Choroid plexus epithelial cell (primary cell): ENCODE measurements at regions not wholly inside any gene's neighbourhood (a gene's known extent, or its start where the extent isn't known, plus 50 kb on each side); places are given as distances from the start of the nearest gene placed in this dataset.
"Not testable (repeated sequence)": the region's sequence is repeated elsewhere in the genome, so short reads cannot be mapped to it uniquely, and the experiment has no call there.

Experiments used
- DNase-seq: peaks from one replicate; pipeline ENCODE4 v3.0.0-alpha.2; 2010; ENCODE audit warnings: low read depth
- H3K4me3 ChIP-seq: 2 replicates; pipeline ENCODE4 v1.5.1; 2011; ENCODE audit warnings: low read depth, mild to moderate bottlenecking, control low read depth, low read length, moderate library complexity
- TF ChIP-seq, protein P1 (sequence below): conservative IDR thresholded peaks from 2 replicates; pipeline ENCODE4 v1.5.1; 2011; ENCODE audit warnings: low read depth, mild to moderate bottlenecking, control low read depth, inconsistent platforms, low read length, moderate library complexity

DNA sequence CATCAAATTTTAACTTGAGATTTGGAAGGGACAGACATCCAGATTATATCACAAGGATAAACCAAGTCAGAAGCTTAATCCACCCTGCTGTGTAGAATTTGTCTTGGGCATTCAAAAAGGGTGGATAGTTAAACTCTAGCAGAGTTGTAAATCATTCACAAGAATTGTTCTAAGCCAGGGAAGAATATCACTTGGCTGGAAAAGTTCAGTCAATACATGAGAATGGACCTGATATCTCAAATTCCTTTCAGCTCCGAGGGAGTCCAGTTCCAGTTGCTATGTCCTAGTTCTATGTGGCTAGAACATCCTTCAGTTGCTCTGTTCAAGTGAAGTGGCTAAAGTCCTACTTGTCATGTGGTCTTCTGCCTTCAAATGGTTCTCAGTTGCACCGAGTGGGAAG is 351.8 kb upstream of the JARID2 start:
- TF ChIP-seq, protein P1, sequence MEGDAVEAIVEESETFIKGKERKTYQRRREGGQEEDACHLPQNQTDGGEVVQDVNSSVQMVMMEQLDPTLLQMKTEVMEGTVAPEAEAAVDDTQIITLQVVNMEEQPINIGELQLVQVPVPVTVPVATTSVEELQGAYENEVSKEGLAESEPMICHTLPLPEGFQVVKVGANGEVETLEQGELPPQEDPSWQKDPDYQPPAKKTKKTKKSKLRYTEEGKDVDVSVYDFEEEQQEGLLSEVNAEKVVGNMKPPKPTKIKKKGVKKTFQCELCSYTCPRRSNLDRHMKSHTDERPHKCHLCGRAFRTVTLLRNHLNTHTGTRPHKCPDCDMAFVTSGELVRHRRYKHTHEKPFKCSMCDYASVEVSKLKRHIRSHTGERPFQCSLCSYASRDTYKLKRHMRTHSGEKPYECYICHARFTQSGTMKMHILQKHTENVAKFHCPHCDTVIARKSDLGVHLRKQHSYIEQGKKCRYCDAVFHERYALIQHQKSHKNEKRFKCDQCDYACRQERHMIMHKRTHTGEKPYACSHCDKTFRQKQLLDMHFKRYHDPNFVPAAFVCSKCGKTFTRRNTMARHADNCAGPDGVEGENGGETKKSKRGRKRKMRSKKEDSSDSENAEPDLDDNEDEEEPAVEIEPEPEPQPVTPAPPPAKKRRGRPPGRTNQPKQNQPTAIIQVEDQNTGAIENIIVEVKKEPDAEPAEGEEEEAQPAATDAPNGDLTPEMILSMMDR, result no peak
- DNase-seq, result no peak
- no peak overlapping the region for H3K4me3 ChIP-seq

DNA sequence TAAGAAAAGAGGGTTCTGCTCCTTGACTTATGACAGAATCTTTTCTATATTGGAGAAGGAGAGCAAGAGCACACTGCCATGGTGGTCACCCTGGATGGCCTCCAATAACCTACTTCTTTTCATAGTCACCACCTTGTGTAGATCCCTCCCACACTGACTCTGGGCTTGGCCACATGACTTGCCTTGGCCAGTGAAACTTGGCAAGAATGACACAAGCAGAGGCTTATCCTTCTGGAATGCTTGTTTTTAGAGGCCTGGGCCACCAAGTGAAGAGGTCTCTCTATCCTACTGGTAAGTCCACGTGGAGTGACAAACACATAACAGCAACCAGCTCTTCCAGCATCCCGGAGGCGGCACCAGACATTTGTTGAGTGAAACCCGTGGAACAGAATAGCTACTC is 349.4 kb upstream of the JARID2 start:
- DNase-seq, result no peak
- TF ChIP-seq, protein P1, result no peak
- H3K4me3 ChIP-seq, result no peak overlapping the region

DNA sequence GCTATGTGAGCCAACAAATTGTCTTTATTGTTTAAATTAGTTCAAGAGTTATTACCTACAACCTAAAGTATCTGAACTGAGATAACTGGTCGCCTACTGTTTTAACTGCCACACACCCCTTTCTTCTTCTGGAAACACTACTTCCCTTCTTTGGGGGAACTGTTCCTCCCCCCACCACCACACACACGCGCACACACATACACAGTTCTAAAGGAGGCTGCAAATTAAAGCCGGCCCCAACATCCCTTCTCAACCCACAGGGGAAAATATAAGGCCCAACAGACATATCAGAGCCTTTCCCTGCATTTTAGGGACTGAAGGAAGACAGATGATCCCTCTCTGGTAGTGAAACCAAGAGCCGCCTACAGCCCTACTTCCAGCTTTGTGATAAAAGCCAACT is 348.0 kb upstream of the JARID2 start:
- TF ChIP-seq, protein P1, result no peak
- H3K4me3 ChIP-seq, result no peak overlapping the region
- no peak for DNase-seq

DNA sequence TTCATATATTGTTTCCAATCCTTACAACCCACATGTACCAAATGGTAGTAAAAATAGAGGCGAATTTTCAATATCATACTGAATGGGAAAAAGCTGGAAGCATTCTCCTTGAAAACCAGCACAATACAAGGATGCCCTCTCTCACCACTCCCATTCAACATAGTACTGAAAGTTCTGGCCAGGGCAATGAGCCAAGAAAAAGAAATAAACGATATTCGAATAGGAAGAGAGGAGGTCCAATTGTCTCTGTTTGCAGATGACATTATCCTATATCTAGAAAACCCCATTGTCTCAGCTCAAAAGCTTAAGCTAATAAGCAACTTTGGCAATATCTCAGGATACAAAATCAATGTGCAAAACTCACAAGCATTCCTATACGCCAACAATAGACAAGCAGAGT is 346.4 kb upstream of the JARID2 start:
- H3K4me3 ChIP-seq, DNase-seq: not testable (repeated sequence)

DNA sequence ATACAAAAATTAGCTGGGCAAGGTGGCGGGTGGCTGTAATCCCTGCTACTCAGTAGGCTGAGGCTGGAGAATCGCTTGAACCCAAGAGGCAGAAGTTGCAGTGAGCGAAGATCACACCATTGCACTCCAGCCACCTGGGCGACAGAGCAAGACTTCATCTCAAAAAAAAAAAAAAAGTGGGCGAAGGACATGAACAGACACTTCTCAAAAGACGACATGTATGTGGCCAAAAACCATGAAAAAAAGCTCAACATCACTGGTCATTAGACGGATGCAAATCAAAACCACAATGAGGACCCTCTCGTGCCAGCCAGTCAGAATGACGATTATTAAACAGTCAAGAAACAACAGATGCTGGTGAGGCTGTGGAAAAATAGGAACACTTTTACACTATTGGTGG is 344.9 kb upstream of the JARID2 start:
- TF ChIP-seq, protein P1, result no peak

DNA sequence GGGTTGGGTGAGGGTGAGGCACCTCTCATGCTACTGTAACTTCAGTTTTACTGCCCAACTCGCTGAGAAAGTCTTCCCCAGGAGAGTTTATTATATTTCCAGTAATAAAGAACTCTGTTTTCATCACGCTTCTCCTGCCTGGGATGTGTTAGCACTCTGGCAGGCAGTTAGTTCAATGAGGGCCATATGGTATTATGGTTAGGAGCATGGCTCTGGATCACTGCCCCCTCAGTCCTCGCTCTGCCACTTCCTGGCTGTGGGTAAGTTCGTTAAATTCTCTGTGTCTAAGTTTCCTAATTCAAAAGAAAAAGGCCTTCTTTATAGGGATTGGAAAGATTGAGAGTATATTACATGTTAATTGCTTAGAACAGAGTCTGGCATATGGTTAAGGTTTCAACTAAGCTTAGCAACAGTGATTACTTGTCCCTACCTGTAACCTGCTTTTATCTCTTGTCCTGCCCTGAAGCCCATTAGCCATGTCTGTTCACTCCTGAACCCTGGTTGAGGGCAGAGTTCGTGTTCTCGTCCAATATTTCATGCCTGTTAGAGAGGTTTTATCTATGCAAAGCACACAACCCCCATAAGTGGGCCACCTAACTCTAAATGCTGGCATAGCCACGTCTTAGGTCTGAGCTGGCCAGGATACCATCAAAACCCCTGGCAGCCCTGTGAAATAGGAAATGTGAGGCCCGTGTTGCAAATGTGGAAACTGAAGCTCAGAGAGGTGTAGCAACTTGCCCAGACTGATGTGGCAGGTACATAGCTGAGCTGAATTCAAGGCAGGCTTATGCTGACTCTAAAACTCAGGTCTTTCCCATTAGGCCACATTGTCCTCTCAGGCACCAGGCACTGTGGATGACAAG is 342.5 kb upstream of the JARID2 start:
- TF ChIP-seq, protein P1, result no peak
- DNase-seq, result no peak
- no peak overlapping the region for H3K4me3 ChIP-seq

More for the DNA sequence above, 344.9 kb upstream of the JARID2 start:
- no peak for DNase-seq
- no peak overlapping the region for H3K4me3 ChIP-seq

DNA sequence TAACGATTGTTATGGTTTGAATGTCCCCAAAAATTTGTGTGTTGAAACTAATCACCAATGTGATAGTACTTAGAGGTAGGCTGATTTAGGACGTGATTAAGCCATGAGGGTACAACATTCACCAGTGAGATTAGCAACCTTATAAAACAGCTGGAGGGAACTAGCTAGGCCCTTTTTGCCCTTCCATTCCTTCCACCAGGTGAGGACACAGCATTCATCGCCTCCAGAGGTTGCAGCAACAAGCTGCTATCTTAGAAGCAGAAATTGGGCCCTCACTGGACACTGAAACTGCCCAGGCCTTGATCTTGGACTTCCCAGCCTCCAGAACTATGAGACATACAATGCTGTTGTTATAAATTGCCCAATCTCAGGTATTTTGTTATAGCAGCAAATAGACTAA is 340.7 kb upstream of the JARID2 start:
- TF ChIP-seq, protein P1, result no peak
- no peak for DNase-seq
- no peak overlapping the region for H3K4me3 ChIP-seq
